Activated CD4-positive, alpha-beta T cell treated with anti-CD3 and anti-CD28 coated beads, Interleukin-2, amount 50 U/mL, for 4 hours (primary cell): ENCODE measurements at regions not wholly inside any gene's neighbourhood (a gene's known extent, or its start where the extent isn't known, plus 50 kb on each side); places are given as distances from the start of the nearest gene placed in this dataset.

Experiments used
- DNase-seq, 2 experiments: peaks; one replicate each; pipeline ENCODE4 v3.0.0-alpha.2; 2020

GRCh38 chr18:67219821-67220220 is 296.7 kb downstream of the DSEL start:
- DNase-seq = no peak

GRCh38 chr18:67218556-67218955 is 298.0 kb downstream of the DSEL start:
- no peak for DNase-seq

- peak; percentile 35 to 43 for DNase-seq
Measured at GRCh38 chr18:67217551-67218166, 298.9 kb downstream of the DSEL start.

GRCh38 chr18:67216846-67217245 is 299.7 kb downstream of the DSEL start:
- DNase-seq = no peak

- no peak for DNase-seq
Measured at GRCh38 chr18:67215686-67216085, 300.8 kb downstream of the DSEL start.

GRCh38 chr18:67211646-67212045 is 304.9 kb downstream of the DSEL start:
- no peak for DNase-seq

- no peak for DNase-seq
Measured at GRCh38 chr18:67200665-67201064, 315.9 kb downstream of the DSEL start.

GRCh38 chr18:67199993-67200617 is 316.4 kb downstream of the DSEL start:
- no peak for DNase-seq

- no peak for DNase-seq
Measured at GRCh38 chr18:67194886-67195285, 321.6 kb downstream of the DSEL start.

GRCh38 chr18:67192535-67192934 is 324.0 kb downstream of the DSEL start:
- no peak for DNase-seq

GRCh38 chr18:67183398-67183797 is 333.1 kb downstream of the DSEL start:
- DNase-seq = no peak

GRCh38 chr18:67179726-67180125 is 336.8 kb downstream of the DSEL start:
- DNase-seq = no peak

- no peak for DNase-seq
Measured at GRCh38 chr18:67159662-67160061, 356.9 kb downstream of the DSEL start.

GRCh38 chr18:67154979-67155378 is 361.5 kb downstream of the DSEL start:
- DNase-seq = no peak

- DNase-seq = no peak
Measured at GRCh38 chr18:67151366-67151765, 365.2 kb downstream of the DSEL start.

GRCh38 chr18:67145586-67146292 is 370.8 kb downstream of the DSEL start:
- no peak for DNase-seq

- DNase-seq = no peak
Measured at GRCh38 chr18:67144329-67144728, 372.2 kb downstream of the DSEL start.

GRCh38 chr18:67143028-67143427 is 373.5 kb downstream of the DSEL start:
- DNase-seq = no peak

- DNase-seq = no peak
Measured at GRCh38 chr18:67142604-67143003, 373.9 kb downstream of the DSEL start.

- no peak for DNase-seq
Measured at GRCh38 chr18:67140495-67140894, 376.0 kb downstream of the DSEL start.

GRCh38 chr18:67139899-67140298 is 376.6 kb downstream of the DSEL start:
- DNase-seq = no peak

- no peak for DNase-seq
Measured at GRCh38 chr18:67135981-67136380, 380.5 kb downstream of the DSEL start.

GRCh38 chr18:67134911-67135310 is 381.6 kb downstream of the DSEL start:
- no peak for DNase-seq

- DNase-seq = no peak
Measured at GRCh38 chr18:67133669-67134068, 382.9 kb downstream of the DSEL start.
